D721Med (cell line): ENCODE measurements at regions not wholly inside any gene's neighbourhood (a gene's known extent, or its start where the extent isn't known, plus 50 kb on each side); places are given as distances from the start of the nearest gene placed in this dataset.

Experiments
- DNase-seq: peaks from one replicate; pipeline ENCODE4 v3.0.0; 2011; ENCODE audit warnings: low spot score; ENCODE audit not compliant: insufficient read length
- FAIRE-seq: peaks from 2 replicates; lab custom pipeline; 2011; peaks lifted over from hg19 to GRCh38; lab: Jason Lieb, UNC
- TF ChIP-seq, protein P1 (sequence below): IDR thresholded peaks from 2 replicates; pipeline ENCODE4 v1.5.1; 2012; ENCODE audit warnings: mild to moderate bottlenecking, control low read depth; ENCODE audit not compliant: insufficient read depth; ENCODE audit errors: missing control alignments

DNA sequence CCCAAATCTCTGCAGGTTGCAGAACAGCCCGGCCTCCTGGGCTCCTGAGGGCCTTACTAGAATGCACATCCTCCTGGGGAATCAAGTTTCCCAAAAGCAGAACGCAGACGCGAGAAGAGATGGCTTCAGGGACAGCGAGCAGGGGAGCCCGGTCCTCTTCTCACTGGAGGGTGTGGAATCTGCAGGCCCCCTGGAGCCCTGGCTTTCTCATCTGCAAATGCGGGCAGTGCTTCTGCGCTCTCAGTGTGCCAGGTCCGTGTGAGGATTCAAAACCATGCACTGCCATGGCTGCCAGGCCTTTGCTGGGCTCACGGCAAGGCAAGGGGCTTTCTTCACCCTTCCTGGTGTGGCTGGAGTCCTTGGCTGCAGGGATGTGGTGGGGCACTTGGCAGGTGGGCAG is 330.9 kb upstream of the MKI67 start:
- TF ChIP-seq, protein P1, sequence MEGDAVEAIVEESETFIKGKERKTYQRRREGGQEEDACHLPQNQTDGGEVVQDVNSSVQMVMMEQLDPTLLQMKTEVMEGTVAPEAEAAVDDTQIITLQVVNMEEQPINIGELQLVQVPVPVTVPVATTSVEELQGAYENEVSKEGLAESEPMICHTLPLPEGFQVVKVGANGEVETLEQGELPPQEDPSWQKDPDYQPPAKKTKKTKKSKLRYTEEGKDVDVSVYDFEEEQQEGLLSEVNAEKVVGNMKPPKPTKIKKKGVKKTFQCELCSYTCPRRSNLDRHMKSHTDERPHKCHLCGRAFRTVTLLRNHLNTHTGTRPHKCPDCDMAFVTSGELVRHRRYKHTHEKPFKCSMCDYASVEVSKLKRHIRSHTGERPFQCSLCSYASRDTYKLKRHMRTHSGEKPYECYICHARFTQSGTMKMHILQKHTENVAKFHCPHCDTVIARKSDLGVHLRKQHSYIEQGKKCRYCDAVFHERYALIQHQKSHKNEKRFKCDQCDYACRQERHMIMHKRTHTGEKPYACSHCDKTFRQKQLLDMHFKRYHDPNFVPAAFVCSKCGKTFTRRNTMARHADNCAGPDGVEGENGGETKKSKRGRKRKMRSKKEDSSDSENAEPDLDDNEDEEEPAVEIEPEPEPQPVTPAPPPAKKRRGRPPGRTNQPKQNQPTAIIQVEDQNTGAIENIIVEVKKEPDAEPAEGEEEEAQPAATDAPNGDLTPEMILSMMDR, result no peak
- DNase-seq, result no peak
- no peak for FAIRE-seq

DNA sequence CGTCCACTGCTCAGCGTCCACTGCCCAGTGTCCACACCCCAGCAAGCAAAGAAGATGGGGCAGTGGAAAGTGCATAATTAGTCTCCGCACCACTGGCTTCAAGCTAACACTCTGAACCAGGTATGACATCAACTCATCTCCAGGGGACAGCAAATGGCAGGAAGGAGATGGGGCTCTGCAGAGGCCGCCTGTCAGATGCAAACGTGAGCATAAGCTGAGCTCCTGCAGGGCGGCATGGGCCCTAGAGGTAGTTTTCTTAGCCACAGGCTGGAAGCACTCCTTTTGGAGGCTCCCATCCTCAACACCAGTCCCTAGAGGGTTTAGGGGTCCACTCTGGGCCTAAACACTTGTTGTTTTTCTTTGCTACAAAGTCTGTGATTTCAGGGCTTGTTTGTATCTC is 335.8 kb upstream of the MKI67 start:
- FAIRE-seq (no peak), DNase-seq (no peak)
- TF ChIP-seq, protein P1, result no peak

DNA sequence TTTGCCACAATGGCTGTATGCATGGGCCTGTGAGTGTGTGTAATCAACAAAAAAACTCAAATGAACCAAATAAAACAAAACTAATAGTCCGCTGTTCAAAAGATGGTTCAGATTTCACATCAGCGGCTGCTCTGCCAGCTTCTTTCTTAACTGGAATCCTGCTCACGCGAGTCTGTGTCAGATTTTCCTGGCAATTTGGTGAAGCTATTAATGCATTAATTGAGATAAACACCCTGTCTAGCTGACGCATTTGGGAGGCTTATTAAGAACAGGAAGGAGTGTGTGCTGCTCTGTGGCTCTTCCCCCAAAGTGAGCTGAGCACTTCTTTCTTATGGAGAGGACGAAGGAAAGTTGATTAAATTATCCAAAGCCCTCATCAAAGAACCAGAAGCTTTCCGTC is 336.6 kb upstream of the MKI67 start:
- TF ChIP-seq, protein P1, result no peak
- FAIRE-seq, result no peak

DNA sequence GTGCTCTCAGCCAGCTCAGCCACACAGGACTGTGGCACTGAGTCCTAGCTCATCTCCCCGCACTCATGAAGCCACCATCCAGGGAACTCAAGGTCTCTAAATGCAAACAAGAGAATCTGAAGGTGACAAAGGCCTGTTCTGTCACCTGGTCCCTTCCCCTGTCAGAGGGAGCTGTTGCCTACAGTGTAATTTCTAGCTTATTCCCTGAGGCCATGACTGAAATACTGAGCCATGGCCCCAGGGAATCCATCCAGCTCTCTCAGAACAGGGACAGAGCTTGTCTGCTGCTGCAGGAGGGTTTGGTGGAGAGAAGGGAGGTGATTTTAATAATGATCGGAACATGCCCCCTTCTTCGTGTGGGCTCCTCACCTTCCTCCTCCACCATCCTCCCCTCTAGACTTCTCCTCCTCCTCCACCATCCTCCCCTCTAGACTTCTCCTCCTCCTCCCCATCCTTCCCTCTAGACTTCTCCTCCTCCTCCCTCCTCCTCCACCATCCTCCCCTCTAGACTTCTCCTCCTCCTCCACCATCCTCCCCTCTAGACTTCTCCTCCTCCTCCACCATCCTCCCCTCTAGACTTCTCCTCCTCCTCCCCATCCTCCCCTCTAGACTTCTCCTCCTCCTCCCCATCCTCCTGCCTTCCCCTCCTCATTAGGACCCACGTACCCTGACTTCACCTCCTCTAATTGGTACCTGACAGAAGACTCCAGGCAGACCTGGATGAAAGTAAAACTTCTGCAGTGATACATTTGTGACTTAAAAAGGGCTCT is 338.0 kb upstream of the MKI67 start:
- FAIRE-seq (no peak), DNase-seq (no peak)
- TF ChIP-seq, protein P1, result no peak

More for the DNA sequence above, 336.6 kb upstream of the MKI67 start:
- DNase-seq, result no peak

DNA sequence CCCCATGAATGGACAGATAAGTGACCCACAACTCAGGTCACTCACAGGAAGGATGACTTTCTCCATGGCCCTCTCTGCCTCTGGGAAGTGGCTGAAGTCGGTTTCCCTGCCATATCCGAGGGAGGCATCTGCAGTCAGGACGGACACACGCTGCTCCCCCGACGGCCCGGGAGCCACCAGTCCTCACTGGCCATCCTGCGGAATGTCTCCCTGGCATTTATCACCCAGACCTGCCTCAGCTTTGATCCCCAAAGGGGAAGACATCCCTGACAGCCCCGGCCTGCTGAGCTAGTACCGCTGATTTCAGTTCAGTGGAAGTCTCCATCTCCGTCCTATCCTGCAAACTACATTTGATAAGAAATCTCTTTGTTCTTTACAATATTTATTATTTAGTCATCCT is 339.5 kb upstream of the MKI67 start:
- DNase-seq (no peak), FAIRE-seq (no peak)
- TF ChIP-seq, protein P1, result no peak

DNA sequence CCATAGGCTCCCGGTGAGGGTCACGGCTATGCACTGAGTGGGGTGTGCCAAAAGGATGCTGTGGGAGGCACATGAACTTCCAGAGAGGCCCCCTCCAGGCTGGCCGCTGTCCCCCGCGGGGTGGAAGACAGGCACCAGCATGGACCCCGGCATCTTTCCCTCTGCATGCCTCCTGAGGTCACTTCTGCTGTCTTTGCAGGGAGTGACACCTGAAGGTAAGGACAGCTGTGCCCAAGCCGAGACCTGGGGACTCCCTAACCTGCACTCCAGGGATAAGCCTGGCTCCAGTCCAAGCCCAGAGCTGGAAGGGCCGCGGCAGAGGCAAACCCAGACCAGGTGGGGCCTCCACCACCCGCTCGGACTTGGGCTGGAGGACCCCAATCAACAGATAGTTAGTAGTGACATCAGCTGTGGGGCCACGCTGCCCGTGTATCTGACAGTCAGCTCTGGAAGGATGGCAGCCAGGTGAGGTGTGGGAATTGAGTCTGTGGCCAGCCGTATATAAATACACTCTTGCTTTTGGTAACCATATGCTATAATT is 340.7 kb upstream of the MKI67 start:
- TF ChIP-seq, protein P1, result no peak
- DNase-seq, result no peak
- FAIRE-seq, result no peak

DNA sequence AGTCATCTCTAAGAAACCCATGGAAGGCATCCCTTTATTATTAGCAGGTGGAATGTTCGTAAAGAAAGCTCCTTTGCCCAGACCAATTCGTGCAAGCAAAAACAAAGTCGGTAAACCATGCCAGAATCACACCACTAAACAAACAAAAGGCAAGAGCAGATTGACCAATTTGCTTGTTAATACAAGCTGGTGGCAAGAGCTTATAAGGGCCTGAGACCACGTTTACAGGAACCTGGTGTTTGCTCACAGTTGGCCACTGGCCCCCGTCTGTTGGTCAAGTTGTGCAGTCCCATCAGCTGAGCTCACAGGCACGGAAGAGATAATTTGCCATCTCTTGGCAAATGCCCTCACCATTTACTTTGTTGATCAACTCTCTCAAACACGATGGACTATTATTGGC is 342.2 kb upstream of the MKI67 start:
- TF ChIP-seq, protein P1, result no peak
- no peak for FAIRE-seq
- DNase-seq, result no peak
